ENCODE measurements at regions not wholly inside any gene's neighbourhood (a gene's known extent, or its start where the extent isn't known, plus 50 kb on each side); places are given as distances from the start of the nearest gene placed in this dataset.

- no CpG with 5 or more reads among the region's 1 CpG for WGBS, 2 experiments (ENCODE audit: insufficient coverage in 1 of 2, insufficient read length in 1 of 2)
- peaks cover 4% of the 10 kb centered on the region for H3K36me3 Mint-ChIP-seq (ENCODE audit: low read depth)
- Histone ChIP-seq H3K9me3 (ENCODE audit: control insufficient read depth, low read length) (peaks cover 36% of the 10 kb centered on the region), H3K4me3 (ENCODE audit: low read length) (peak overlapping the region; percentile 49), H3K27me3 (ENCODE audit: control insufficient read depth, insufficient read depth, low read length, poor library complexity, severe bottlenecking) (no peaks in the 10 kb centered on the region), H3K4me1 (ENCODE audit: control insufficient read depth, insufficient read depth, low read length) (no peaks in the 10 kb centered on the region), H3K9ac (ENCODE audit: extremely low read depth, low read length, poor library complexity, severe bottlenecking) (no peak overlapping the region), H3K36me3 (ENCODE audit: control insufficient read depth, insufficient read depth, low read length) (no peaks in the 10 kb centered on the region), H3K27ac (ENCODE audit: low read depth, low read length) (no peak overlapping the region)
- DNase-seq, result no peak
- no peak overlapping the region for H3K4me3 Mint-ChIP-seq
- H3K4me1 Mint-ChIP-seq, result peaks cover 10% of the 10 kb centered on the region
- H3K27me3 Mint-ChIP-seq (ENCODE audit: insufficient read depth), result no peaks in the 10 kb centered on the region
- no peak overlapping the region for H3K27ac Mint-ChIP-seq
- peaks cover 35% of the 10 kb centered on the region for H3K9me3 Mint-ChIP-seq
- TF ChIP-seq CTCF (conservative IDR thresholded peaks at IDR 0.05), result no peak
Observed at GRCh38 chr18:75660932-75661331, 233.4 kb upstream of the SMIM21 start.

GRCh38 chr18:75659535-75660023 is 232.1 kb upstream of the SMIM21 start:
- Mint-ChIP-seq H3K4me1 (peaks cover 21% of the 10 kb centered on the region), H3K27ac (no peak overlapping the region), H3K27me3 (ENCODE audit: insufficient read depth) (no peaks in the 10 kb centered on the region), H3K4me3 (no peak overlapping the region), H3K9me3 (peaks cover 35% of the 10 kb centered on the region), H3K36me3 (ENCODE audit: low read depth) (peaks cover 4% of the 10 kb centered on the region)
- H3K4me3 ChIP-seq (ENCODE audit: low read length), result no peak overlapping the region
- DNase-seq, result no peak
- peaks cover 36% of the 10 kb centered on the region for H3K9me3 ChIP-seq (ENCODE audit: control insufficient read depth, low read length)
- no peak for TF ChIP-seq CTCF (conservative IDR thresholded peaks at IDR 0.05)
- H3K27ac ChIP-seq (ENCODE audit: low read depth, low read length), result no peak overlapping the region
- H3K36me3 ChIP-seq (ENCODE audit: control insufficient read depth, insufficient read depth, low read length), result no peaks in the 10 kb centered on the region
- no peaks in the 10 kb centered on the region for H3K27me3 ChIP-seq (ENCODE audit: control insufficient read depth, insufficient read depth, low read length, poor library complexity, severe bottlenecking)
- H3K4me1 ChIP-seq (ENCODE audit: control insufficient read depth, insufficient read depth, low read length), result no peaks in the 10 kb centered on the region
- H3K9ac ChIP-seq (ENCODE audit: extremely low read depth, low read length, poor library complexity, severe bottlenecking), result no peak overlapping the region

- Histone ChIP-seq H3K27me3 (ENCODE audit: control insufficient read depth, insufficient read depth, low read length, poor library complexity, severe bottlenecking) (no peaks in the 10 kb centered on the region), H3K9me3 (ENCODE audit: control insufficient read depth, low read length) (peaks cover 36% of the 10 kb centered on the region), H3K4me1 (ENCODE audit: control insufficient read depth, insufficient read depth, low read length) (peaks cover 2% of the 10 kb centered on the region), H3K9ac (ENCODE audit: extremely low read depth, low read length, poor library complexity, severe bottlenecking) (no peak overlapping the region), H3K4me3 (ENCODE audit: low read length) (no peak overlapping the region), H3K36me3 (ENCODE audit: control insufficient read depth, insufficient read depth, low read length) (no peaks in the 10 kb centered on the region), H3K27ac (ENCODE audit: low read depth, low read length) (no peak overlapping the region)
- H3K27ac Mint-ChIP-seq, result no peak overlapping the region
- peaks cover 35% of the 10 kb centered on the region for H3K9me3 Mint-ChIP-seq
- TF ChIP-seq CTCF (conservative IDR thresholded peaks at IDR 0.05), result no peak
- 64 to 100% methylated on average over 1 to 5 of the region's 5 CpGs for WGBS, 2 experiments (ENCODE audit: insufficient coverage in 1 of 2, insufficient read length in 1 of 2)
- H3K4me3 Mint-ChIP-seq, result no peak overlapping the region
- H3K4me1 Mint-ChIP-seq, result peaks cover 31% of the 10 kb centered on the region
- peaks cover 4% of the 10 kb centered on the region for H3K36me3 Mint-ChIP-seq (ENCODE audit: low read depth)
- H3K27me3 Mint-ChIP-seq (ENCODE audit: insufficient read depth), result no peaks in the 10 kb centered on the region
- DNase-seq, result no peak
Observed at GRCh38 chr18:75658330-75658729, 230.8 kb upstream of the SMIM21 start.

Data from endodermal cell (in vitro differentiated cells).